ENCODE measurements at regions not wholly inside any gene's neighbourhood (a gene's known extent, or its start where the extent isn't known, plus 50 kb on each side); places are given as distances from the start of the nearest gene placed in this dataset.

DNA sequence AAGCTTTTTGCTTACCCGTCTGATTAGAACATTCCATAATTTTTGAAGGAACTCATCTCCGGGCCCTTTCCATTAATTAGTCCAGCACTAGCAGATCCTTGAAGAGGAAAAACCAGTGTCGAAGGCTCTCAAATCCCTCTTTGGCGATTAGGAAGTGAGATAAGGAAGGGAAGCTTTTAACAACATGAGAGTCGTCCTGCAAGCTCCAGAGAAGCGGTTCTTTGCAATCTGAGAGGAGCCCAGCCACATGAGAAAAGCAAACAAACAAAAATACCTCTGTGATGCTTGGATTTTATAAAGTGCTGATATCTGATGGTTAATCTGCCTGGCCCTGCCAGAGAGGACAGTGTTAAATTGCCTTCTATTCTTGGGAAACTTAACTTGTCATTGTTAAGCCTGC lies 339.8 kb upstream of the SALL1 start:
- Histone ChIP-seq H3K36me3 (ENCODE audit: control insufficient read depth in 1 of 2, insufficient read depth in 2 of 2, low read length in 2 of 2) (no peaks in the 10 kb centered on the region), H3K27me3 (ENCODE audit: low read depth, low read length) (no peaks in the 10 kb centered on the region), H3K27ac (ENCODE audit: low read length) (no peak overlapping the region), H3K9me3 (ENCODE audit: control insufficient read depth in 1 of 2, low read length in 2 of 2) (no peaks in the 10 kb centered on the region), H3K4me1 (ENCODE audit: control insufficient read depth in 1 of 2, insufficient read depth in 2 of 2, low read length in 2 of 2) (no peaks in the 10 kb centered on the region), H3K4me3 (ENCODE audit: low read depth in 1 of 2, low read length in 2 of 2) (no peak overlapping the region)

DNA sequence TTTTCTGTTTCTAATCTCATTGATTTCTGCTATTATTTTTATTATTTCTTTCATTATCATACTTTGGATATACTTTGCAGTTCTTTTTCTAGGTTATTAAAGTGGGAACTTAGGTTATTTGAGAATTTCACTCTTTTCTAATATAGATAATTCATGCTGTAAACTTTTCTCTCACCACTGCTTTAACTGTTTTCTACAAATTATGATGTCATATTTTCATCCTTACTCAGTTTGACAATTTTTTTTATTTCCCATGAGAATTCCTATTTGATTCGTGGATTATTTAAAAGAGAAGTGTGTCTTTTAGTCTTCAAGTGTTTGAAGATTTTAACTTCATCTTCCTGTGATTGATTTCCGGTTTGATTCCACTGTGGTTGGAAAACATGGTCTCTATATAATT lies 336.8 kb upstream of the SALL1 start:
- Histone ChIP-seq H3K27me3 (ENCODE audit: low read depth, low read length) (no peaks in the 10 kb centered on the region), H3K9me3 (ENCODE audit: control insufficient read depth in 1 of 2, low read length in 2 of 2) (peaks cover 3 to 8% of the 10 kb centered on the region in 2 donors), H3K4me1 (ENCODE audit: control insufficient read depth in 1 of 2, insufficient read depth in 2 of 2, low read length in 2 of 2) (no peaks in the 10 kb centered on the region), H3K27ac (ENCODE audit: low read length) (no peak overlapping the region), H3K4me3 (ENCODE audit: low read depth in 1 of 2, low read length in 2 of 2) (no peak overlapping the region), H3K36me3 (ENCODE audit: control insufficient read depth in 1 of 2, insufficient read depth in 2 of 2, low read length in 2 of 2) (no peaks in the 10 kb centered on the region)

DNA sequence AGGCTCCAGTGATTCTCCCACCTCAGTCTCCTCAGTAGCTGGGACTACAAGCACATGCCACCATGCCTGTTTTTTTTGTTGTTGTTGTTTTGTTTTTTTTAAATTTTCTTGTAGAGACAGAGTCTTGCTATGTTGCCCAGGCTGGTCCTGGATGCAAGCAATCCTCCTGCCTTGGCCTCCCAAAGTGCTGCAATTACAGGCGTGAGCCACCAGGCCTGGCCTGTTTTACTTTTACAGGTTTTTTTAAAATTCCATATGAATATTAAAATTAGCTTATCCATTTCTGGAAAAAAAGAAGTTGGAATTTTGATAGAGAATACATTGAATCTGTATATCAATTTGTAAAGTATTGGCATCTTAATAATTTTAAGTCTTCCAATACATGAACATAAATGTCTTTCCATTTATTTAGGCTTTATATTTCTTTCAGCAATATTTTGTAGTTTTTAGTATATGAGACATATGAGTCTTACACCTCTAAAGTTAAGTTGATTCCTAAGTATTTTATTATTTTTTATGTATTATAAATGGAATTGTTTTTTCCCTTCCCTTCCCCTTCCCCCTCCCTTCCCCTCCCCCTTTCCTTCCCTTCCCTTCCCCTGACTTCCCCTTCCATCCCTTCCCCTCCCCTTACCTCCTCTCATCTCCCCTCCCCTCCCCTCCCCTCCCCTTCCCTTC lies 323.5 kb upstream of the SALL1 start:
- Histone ChIP-seq H3K9me3 (ENCODE audit: control insufficient read depth in 1 of 2, low read length in 2 of 2) (no peaks in the 10 kb centered on the region), H3K27ac (ENCODE audit: low read length) (no peak overlapping the region), H3K27me3 (ENCODE audit: low read depth, low read length) (no peaks in the 10 kb centered on the region), H3K36me3 (ENCODE audit: control insufficient read depth in 1 of 2, insufficient read depth in 2 of 2, low read length in 2 of 2) (no peaks in the 10 kb centered on the region), H3K4me3 (ENCODE audit: low read depth in 1 of 2, low read length in 2 of 2) (no peak overlapping the region), H3K4me1 (ENCODE audit: control insufficient read depth in 1 of 2, insufficient read depth in 2 of 2, low read length in 2 of 2) (no peaks in the 10 kb centered on the region)

DNA sequence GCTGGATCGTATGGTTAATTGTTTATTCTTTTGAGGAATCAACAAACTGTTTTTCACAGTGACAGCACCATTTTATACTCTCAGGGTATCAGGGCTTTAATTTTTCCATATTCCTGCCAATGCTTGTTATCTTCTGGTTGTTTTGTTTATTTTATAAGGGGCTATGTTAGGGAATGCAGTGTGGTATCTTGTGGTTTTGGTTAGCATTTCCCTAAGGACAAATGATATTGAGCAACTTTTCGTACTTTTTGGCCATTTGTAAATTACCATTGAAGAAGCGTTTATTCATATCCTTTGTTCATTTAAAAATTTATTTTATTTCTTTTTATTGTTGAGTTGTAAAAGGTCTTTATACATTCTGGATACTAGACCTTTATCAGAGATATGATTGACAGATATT lies 322.0 kb upstream of the SALL1 start:
- H3K4me1 ChIP-seq (ENCODE audit: control insufficient read depth in 1 of 2, insufficient read depth in 2 of 2, low read length in 2 of 2): no peaks in the 10 kb centered on the region
- no peaks in the 10 kb centered on the region for H3K36me3 ChIP-seq (ENCODE audit: control insufficient read depth in 1 of 2, insufficient read depth in 2 of 2, low read length in 2 of 2)
- H3K27ac ChIP-seq (ENCODE audit: low read length): no peak overlapping the region
- H3K9me3 ChIP-seq (ENCODE audit: control insufficient read depth in 1 of 2, low read length in 2 of 2): no peaks in the 10 kb centered on the region
- H3K27me3 ChIP-seq (ENCODE audit: low read depth, low read length): no peaks in the 10 kb centered on the region
- no peak overlapping the region for H3K4me3 ChIP-seq (ENCODE audit: low read depth in 1 of 2, low read length in 2 of 2)

DNA sequence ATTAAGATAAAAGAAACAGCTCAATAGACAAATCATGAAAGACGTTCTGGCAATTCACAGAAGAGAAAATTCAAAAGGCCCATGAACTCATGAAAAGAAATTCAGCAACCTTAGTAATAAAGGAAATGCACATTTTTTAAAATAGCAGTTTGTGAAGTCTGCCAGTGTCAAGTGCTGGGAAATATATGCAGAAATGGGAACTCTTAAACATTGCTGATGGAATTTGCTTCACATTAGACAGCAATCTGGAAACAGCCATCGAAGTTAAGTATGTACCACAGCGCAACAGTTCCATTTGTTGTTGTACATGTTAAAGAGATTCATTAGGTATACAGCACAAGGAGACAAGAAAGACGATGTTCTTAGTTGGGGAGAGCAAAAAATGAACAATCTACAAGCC lies 319.4 kb upstream of the SALL1 start:
- H3K27me3 ChIP-seq (ENCODE audit: low read depth, low read length): no peaks in the 10 kb centered on the region
- H3K36me3 ChIP-seq (ENCODE audit: control insufficient read depth in 1 of 2, insufficient read depth in 2 of 2, low read length in 2 of 2): no peaks in the 10 kb centered on the region
- H3K27ac ChIP-seq (ENCODE audit: low read length): no peak overlapping the region
- H3K9me3 ChIP-seq (ENCODE audit: control insufficient read depth in 1 of 2, low read length in 2 of 2): no peaks in the 10 kb centered on the region
- no peak overlapping the region for H3K4me3 ChIP-seq (ENCODE audit: low read depth in 1 of 2, low read length in 2 of 2)
- no peaks in the 10 kb centered on the region for H3K4me1 ChIP-seq (ENCODE audit: control insufficient read depth in 1 of 2, insufficient read depth in 2 of 2, low read length in 2 of 2)

DNA sequence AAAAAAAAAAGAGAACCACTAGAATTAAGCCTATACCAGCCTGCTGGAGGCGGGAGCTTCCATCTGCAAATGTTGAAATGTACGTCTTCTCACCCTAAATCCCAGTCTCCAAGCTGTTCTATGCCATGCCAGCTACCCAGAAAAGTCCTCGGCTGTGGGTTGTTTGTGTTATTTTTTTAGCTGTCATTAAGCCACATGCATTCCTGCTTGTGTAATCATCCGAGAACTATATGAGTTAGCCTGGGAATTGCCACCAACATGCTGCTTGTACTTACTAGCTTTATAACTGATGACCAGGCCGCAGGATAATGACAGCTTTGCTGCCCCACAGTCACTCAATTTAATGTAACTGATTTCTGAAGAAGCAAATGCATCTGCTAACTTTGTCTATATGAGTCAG lies 313.9 kb upstream of the SALL1 start:
- Histone ChIP-seq H3K27ac (ENCODE audit: low read length) (no peak overlapping the region), H3K36me3 (ENCODE audit: control insufficient read depth in 1 of 2, insufficient read depth in 2 of 2, low read length in 2 of 2) (no peaks in the 10 kb centered on the region)

DNA sequence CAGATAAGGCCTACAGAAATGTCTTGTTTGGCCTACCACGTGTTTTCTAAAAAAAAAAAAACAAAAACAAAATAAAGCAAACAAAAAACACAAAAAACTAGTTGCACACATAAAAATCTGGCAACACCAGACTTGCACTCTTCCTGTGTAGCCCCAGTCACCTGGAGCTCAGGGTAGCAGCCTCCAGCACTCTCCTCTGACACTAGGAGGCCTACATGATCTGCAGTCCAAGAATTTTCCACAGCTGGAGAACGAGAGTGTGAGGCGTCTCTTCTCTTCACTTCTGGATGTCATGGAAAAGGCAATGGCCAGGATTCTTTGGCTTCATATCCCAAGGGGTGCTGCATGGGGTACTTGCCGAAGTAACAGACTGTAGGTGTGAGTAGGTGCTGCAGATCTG lies 310.2 kb upstream of the SALL1 start:
- Histone ChIP-seq H3K4me1 (ENCODE audit: control insufficient read depth in 1 of 2, insufficient read depth in 2 of 2, low read length in 2 of 2) (no peaks in the 10 kb centered on the region), H3K36me3 (ENCODE audit: control insufficient read depth in 1 of 2, insufficient read depth in 2 of 2, low read length in 2 of 2) (no peaks in the 10 kb centered on the region), H3K9me3 (ENCODE audit: control insufficient read depth in 1 of 2, low read length in 2 of 2) (no peaks in the 10 kb centered on the region), H3K27me3 (ENCODE audit: low read depth, low read length) (no peaks in the 10 kb centered on the region), H3K27ac (ENCODE audit: low read length) (no peak overlapping the region), H3K4me3 (ENCODE audit: low read depth in 1 of 2, low read length in 2 of 2) (no peak overlapping the region)

More for the DNA sequence above, 313.9 kb upstream of the SALL1 start:
- no peak overlapping the region for H3K4me3 ChIP-seq (ENCODE audit: low read depth in 1 of 2, low read length in 2 of 2)
- no peaks in the 10 kb centered on the region for H3K9me3 ChIP-seq (ENCODE audit: control insufficient read depth in 1 of 2, low read length in 2 of 2)
- H3K27me3 ChIP-seq (ENCODE audit: low read depth, low read length): no peaks in the 10 kb centered on the region
- no peaks in the 10 kb centered on the region for H3K4me1 ChIP-seq (ENCODE audit: control insufficient read depth in 1 of 2, insufficient read depth in 2 of 2, low read length in 2 of 2)

DNA sequence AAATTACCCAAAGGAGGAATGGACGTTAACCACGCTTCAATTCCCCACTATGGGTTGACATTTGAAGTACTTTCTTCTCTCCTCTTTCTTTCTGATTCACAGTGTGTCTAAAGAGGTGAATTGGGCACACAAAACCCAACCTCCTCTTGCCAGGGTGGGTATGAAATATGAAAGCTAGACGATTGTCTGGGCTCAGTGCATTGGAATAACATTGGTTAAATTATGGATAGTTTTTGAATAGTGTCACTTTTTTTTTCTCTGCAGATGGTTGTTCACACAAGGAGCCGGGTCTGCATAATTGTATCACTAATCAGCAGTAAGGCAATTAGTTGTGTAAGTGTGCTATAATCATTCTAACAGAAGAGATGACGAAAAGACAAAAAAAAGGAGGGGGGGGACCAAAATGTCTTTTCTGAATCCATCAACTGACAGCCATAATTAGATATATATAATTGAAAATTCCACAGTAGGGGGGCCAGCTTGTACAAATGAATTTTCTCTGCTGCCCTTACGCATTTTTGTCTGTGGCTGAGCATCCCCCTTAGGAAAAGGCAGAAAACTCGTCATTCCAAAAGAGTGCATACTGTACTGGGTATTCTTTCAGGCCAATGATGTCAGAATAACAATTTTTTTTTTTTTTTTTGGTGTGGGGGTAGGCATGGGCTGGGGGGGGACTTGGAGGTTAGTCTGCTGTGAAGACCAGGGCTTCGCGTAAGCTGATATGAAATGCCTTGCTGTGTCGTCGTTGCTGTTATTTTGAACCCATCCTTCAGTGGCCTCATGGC lies 307.5 kb upstream of the SALL1 start:
- Histone ChIP-seq H3K36me3 (ENCODE audit: control insufficient read depth in 1 of 2, insufficient read depth in 2 of 2, low read length in 2 of 2) (no peaks in the 10 kb centered on the region), H3K4me3 (ENCODE audit: low read depth in 1 of 2, low read length in 2 of 2) (no peak overlapping the region), H3K4me1 (ENCODE audit: control insufficient read depth in 1 of 2, insufficient read depth in 2 of 2, low read length in 2 of 2) (no peaks in the 10 kb centered on the region), H3K27me3 (ENCODE audit: low read depth, low read length) (no peaks in the 10 kb centered on the region), H3K27ac (ENCODE audit: low read length) (no peak overlapping the region), H3K9me3 (ENCODE audit: control insufficient read depth in 1 of 2, low read length in 2 of 2) (no peaks in the 10 kb centered on the region)

DNA sequence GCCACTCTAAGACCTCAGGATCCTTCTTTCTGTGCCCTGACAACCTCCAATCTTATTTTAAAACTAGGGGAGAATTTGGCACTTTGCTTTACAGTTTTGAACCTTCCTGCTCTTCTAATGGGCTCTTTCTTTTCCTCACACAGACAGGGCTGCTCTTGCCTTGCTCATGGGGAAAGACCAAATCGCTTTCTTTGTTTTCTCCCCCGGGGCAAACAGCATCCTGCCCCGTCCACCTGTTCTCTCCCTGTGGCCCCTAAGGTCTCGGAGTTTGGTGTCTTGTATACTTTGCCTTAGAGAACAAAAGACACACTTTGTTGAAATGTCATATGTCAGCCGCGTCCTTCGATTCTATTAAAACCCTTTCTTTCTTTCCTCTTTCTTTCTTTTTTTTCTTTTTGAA lies 306.7 kb upstream of the SALL1 start:
- Histone ChIP-seq H3K4me1 (ENCODE audit: control insufficient read depth in 1 of 2, insufficient read depth in 2 of 2, low read length in 2 of 2) (no peaks in the 10 kb centered on the region), H3K27ac (ENCODE audit: low read length) (no peak overlapping the region), H3K27me3 (ENCODE audit: low read depth, low read length) (no peaks in the 10 kb centered on the region), H3K36me3 (ENCODE audit: control insufficient read depth in 1 of 2, insufficient read depth in 2 of 2, low read length in 2 of 2) (no peaks in the 10 kb centered on the region), H3K4me3 (ENCODE audit: low read depth in 1 of 2, low read length in 2 of 2) (no peak overlapping the region), H3K9me3 (ENCODE audit: control insufficient read depth in 1 of 2, low read length in 2 of 2) (no peaks in the 10 kb centered on the region)

DNA sequence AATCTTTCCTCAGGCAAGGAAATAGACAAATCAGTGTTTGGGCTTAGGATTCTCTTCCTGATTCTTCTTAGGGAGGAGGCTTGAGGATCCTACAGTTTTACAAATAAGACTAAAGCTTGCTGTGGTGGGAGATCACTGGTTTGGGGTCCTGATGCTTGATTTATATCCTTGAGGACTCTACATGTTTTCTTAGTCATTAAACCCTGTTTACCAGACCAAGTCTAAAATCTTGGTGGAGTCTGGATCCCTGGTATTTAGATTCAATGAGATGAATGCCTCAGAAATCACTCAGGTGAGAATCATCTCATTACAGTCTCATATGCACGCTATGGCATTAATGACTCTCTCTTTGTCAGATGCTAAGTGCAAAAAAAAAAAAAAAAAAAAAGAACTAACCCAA lies 304.3 kb upstream of the SALL1 start:
- no peaks in the 10 kb centered on the region for H3K36me3 ChIP-seq (ENCODE audit: control insufficient read depth in 1 of 2, insufficient read depth in 2 of 2, low read length in 2 of 2)

DNA sequence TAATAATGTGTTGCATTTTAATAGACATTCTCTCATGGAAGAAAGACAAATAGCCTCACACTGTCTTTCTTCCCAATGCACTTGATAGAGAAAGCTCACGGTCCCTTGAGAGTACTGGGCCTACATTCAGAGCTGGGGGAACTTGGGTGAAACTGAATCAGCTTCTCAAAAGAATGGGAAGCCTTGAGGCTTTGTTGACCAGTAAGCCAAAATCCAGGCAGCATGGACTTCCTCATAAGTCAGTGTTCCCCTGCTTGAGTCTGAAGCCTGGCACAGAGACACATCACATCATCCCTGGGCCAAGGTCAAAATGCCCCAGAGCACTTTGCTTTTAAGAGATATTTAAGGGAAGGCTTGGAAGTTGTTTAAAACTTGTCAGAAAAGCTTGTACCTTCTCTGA lies 302.2 kb upstream of the SALL1 start:
- no peaks in the 10 kb centered on the region for H3K36me3 ChIP-seq (ENCODE audit: control insufficient read depth in 1 of 2, insufficient read depth in 2 of 2, low read length in 2 of 2)
- H3K9me3 ChIP-seq (ENCODE audit: control insufficient read depth in 1 of 2, low read length in 2 of 2): no peaks in the 10 kb centered on the region
- no peak overlapping the region for H3K4me3 ChIP-seq (ENCODE audit: low read depth in 1 of 2, low read length in 2 of 2)
- no peaks in the 10 kb centered on the region for H3K4me1 ChIP-seq (ENCODE audit: control insufficient read depth in 1 of 2, insufficient read depth in 2 of 2, low read length in 2 of 2)
- H3K27me3 ChIP-seq (ENCODE audit: low read depth, low read length): no peaks in the 10 kb centered on the region
- H3K27ac ChIP-seq (ENCODE audit: low read length): no peak overlapping the region

More for the DNA sequence above, 304.3 kb upstream of the SALL1 start:
- Histone ChIP-seq H3K9me3 (ENCODE audit: control insufficient read depth in 1 of 2, low read length in 2 of 2) (no peaks in the 10 kb centered on the region), H3K27ac (ENCODE audit: low read length) (no peak overlapping the region), H3K4me1 (ENCODE audit: control insufficient read depth in 1 of 2, insufficient read depth in 2 of 2, low read length in 2 of 2) (no peaks in the 10 kb centered on the region), H3K4me3 (ENCODE audit: low read depth in 1 of 2, low read length in 2 of 2) (no peak overlapping the region), H3K27me3 (ENCODE audit: low read depth, low read length) (no peaks in the 10 kb centered on the region)

DNA sequence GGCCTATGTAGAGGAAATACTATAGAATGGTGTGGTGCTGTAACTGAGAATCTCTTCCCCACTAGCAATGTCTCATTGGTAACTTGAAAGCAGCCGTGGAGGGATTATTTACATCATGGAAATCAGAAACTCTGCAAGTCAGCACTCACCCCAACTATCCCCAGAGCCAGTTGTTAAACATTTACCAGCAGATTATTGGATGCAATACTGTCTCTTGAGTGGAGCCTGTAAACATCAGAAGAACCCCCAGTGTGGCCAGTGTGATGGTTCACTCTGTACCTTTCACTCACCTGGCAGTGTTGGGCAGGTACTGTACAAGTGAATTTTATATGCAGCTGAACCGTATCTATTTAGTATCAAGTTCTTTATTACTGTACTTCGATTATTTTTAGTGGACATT lies 299.8 kb upstream of the SALL1 start:
- no peaks in the 10 kb centered on the region for H3K36me3 ChIP-seq (ENCODE audit: control insufficient read depth in 1 of 2, insufficient read depth in 2 of 2, low read length in 2 of 2)
- H3K27ac ChIP-seq (ENCODE audit: low read length): no peak overlapping the region
- no peaks in the 10 kb centered on the region for H3K27me3 ChIP-seq (ENCODE audit: low read depth, low read length)
- no peak overlapping the region for H3K4me3 ChIP-seq (ENCODE audit: low read depth in 1 of 2, low read length in 2 of 2)
- H3K4me1 ChIP-seq (ENCODE audit: control insufficient read depth in 1 of 2, insufficient read depth in 2 of 2, low read length in 2 of 2): no peaks in the 10 kb centered on the region
- H3K9me3 ChIP-seq (ENCODE audit: control insufficient read depth in 1 of 2, low read length in 2 of 2): no peaks in the 10 kb centered on the region
